Stimulated activated naive CD8-positive, alpha-beta T cell treated with anti-CD3 and anti-CD28 coated beads, Interleukin-15, Interleukin-2, amounts not matched to agents 100 U/mL and 50 U/mL, for 24 hours (primary cell): ENCODE measurements at regions not wholly inside any gene's neighbourhood (a gene's known extent, or its start where the extent isn't known, plus 50 kb on each side); places are given as distances from the start of the nearest gene placed in this dataset.
"Not testable (repeated sequence)": the region's sequence is repeated elsewhere in the genome, so short reads cannot be mapped to it uniquely, and the experiment has no call there.

Experiments used
- ATAC-seq: fragments of 150-1000 bp; cut with Tn5 transposase; one replicate; pipeline ENCODE4 v1.10.0; 2021
- DNase-seq: peaks from one replicate; pipeline ENCODE4 v3.0.0; 2021

DNA sequence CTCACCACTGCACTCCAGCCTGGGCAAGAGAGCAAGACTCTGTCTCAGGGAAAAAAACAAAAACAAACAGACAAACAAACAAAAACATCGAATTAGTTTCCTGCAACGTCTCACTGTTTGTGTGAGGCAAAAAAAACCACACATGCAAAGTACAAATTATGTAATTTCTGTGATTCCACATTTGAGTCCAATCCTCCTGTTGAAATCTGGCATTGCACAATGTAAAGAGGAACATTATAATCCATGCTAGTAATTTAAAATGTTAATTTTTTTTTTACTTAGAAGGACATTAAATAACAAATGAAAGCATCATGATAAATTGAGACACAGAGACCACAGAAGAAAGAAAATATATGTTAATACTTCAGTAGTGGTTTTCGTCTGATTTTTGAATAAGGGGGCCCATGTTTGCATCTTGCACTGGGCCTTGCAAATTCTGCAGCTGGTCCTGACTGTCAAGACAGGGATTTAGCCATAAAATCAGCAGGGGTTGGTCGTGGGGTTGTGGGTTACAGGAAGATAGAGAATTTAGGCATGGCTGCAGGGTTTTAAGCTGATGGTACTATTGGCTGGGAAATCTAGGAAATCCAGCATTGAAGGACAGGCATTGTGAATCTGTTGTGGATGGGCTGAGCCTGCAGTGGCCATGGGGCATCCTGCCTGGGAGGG lies 102.6 kb upstream of the ALDH3B2 start:
- ATAC-seq = no peak
- DNase-seq = no peak

DNA sequence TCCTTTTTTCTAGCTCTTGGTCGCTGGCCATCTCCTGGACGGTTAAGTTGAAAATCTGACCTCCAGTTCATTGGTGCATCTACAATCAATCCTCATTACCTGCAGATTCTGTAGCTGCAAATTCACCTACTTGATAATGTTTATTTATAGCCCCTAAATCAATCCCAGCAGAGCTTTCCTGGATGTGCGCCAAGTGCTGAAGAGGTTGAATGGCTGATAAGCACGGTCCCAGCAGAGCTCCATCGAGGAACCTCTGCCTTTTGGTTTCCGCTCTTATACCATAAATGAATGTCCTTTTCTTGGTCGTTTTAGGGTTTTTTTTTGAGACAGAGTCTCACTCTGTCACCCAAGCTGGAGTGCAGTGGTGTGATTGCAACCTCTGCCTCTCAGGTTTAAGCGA lies 99.8 kb upstream of the ALDH3B2 start:
- not testable (repeated sequence) for ATAC-seq, DNase-seq

DNA sequence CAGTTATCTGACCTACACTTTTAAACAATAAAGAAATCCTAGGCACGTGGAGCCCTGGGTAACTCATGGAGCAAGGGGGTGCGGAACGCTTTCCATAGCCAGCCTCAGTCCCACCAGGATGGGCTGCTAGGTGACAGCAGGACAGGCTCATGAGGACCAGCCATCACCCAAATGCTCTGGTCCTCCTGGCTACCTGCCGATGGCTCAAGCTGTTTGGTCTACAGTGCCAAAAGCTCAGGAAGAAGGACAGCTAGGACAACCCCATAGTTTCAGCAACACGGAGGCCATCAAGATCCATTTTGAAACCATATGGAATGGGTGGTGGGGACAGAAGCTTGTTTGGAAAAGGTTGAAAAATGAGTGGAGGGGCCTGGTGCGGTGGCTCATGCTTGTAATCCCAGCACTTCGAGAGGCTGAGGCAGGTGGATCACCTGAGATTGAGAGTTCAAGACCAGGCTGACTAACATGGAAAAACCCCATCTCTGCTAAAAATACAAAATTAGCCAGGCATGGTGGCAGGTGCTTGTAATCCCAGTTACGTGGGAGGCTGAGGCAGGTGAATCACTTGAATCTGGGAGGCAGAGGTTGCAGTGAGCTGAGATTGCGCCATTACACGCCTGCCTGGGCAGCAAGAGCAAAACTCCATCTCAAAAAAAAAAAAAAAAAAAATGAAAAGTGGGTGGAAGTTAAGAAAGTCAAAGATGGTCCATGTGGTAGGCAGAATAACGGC lies 93.7 kb upstream of the ALDH3B2 start:
- not testable (repeated sequence) for DNase-seq, ATAC-seq

DNA sequence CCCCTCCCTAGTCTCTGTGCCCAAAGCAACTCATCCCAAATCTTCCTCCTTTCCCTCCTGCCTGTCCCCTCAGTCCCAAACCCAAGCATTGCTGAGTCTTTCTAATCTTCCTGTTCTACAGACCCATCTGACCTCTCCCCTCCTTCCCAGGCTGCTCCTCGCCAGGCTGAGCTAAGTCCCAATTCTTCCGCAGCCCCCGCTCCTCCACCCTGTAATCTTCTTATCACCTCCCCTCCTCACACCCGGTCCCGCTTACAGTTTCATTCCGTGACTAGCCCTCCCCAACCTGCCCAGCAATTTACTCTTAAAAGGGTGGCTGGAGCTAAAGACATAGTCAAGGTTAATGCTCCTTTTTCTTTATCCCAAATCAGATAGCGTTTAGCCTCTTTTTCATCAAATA lies 86.8 kb upstream of the ALDH3B2 start:
- ATAC-seq, DNase-seq: not testable (repeated sequence)

DNA sequence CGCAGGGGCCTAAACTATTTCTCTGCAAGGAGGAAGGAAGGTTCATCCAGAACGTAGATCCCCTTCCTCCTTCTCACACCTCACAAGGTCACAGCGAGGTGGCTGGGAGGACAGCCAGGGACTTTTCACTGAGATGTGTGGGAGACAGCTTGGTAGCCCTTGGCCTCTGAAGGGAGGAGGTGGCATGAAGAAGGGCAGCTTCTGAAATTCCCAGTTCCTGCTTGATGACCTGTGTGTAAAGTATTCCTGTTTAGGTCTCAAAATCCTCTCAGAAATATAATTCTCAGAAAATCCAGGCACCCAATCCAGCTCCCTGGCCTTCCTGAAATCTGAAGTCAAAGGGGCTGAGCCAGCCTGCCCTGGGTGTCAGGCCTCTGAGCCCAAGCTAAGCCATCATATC lies 84.9 kb upstream of the ALDH3B2 start:
- ATAC-seq, DNase-seq: not testable (repeated sequence)

DNA sequence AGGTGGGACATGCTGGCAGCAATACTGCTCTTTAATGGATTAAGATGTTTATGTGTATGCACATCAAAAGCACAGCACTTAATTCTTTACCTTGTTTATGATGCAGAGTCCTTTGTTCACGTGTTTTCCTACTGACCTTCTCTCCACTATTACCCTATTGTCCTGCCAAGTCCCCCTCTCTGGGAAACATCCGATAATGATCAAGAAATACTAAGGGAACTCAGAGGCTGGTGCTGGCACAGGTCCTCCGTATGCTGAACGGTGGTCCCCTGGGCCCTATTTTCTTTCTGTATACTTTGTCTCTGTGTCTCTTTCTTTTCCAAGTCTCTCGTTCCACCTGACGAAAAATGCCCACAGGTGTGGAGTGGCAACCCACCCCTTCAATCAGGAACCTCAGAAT lies 84.0 kb upstream of the ALDH3B2 start:
- not testable (repeated sequence) for DNase-seq, ATAC-seq

DNA sequence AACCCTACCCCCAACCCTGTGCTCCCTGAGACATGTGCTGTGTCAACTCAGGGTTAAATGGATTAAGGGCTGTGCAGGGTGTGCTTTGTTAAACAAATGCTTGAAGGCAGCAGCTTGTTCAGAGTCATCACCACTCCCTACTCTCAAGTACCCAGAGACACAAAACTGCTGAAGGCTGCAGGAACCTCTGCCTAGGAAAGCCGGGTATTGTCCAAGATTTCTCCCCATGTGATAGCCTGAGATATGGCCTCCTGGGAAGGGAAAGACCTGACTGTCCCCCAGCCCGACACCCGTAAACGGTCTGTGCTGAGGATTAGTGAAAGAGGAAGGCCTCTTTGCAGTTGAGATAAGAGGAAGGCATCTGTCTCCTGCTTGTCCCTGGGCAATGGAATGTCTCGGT lies 83.6 kb upstream of the ALDH3B2 start:
- DNase-seq, ATAC-seq: not testable (repeated sequence)

DNA sequence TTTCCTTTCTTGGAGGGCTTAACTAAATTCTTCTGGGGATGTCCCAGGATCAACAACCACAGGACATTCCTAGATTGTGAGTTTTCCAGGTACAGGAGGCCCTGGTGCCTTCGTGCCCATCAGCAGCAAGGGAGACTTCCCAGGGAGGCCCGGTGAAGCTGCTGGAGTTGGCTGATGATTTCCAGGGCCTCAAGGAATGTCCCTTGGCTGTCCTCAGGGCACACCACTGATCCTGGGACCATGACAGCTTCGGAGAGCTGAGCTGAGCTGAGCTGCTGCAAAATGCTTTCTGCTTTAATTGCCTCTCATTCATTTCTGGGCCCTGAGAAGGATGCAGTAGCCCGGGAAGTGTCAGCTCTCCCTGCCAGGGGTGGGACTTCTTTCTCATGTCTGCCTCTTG lies 79.4 kb upstream of the ALDH3B2 start:
- not testable (repeated sequence) for ATAC-seq, DNase-seq

DNA sequence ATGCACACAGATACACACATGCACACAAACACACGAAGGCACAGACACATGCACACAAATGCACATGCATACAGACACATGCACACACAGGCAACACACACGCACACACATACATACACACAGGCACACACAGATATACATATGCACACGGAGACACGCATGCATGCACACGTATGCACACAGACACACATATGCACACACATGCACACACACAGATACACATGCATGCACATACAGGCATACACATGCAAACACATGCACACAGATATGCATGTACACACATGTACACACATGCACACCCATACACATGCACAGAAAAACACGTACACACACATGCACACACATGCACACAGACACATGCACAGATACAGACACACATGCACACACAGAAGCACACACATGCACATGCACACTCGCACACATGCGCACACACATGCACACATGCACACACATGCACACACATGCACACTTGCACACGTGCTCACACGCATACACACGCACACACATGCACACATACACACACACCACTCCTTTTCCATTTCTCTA lies 70.8 kb upstream of the ALDH3B2 start:
- ATAC-seq (no peak), DNase-seq (no peak)

DNA sequence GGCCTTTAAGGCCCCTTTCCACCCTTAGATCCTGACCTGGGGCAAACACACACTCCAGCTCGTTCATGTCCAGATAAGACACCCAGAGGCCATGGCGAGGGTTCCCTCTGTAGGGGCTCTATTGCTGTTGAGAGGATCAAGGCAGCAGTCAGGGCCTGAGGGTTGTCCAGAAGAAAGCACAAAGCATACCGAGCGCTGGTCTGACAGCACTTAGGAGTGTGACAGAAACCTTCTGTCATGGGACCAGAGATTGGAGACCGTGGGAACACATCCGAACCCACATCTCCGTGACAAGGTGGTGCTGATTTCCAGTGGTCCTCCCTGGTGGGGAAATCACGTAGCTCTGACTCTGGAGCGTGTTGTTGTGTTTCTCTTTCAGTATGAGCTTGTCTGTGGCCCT lies 69.8 kb upstream of the ALDH3B2 start:
- not testable (repeated sequence) for DNase-seq, ATAC-seq

DNA sequence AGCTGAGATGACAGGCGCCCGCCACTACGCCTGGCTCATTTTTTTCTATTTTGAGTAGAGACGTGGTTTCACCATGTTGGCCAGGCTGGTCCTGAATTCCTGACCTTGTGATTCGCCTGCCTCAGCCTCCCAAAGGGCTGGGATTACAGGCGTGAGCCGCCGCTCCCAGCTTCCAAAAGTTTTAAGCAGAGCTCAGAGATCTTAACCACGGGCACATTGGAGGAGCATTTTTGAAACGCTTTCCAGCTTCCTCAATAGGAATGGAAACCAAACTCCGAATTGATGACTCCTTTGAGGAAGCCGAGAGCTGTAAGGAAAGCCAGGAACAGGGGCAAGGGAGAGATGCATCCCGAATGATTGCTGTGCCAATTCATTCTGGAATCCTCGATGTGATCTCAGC lies 63.8 kb upstream of the ALDH3B2 start:
- ATAC-seq, DNase-seq: not testable (repeated sequence)

DNA sequence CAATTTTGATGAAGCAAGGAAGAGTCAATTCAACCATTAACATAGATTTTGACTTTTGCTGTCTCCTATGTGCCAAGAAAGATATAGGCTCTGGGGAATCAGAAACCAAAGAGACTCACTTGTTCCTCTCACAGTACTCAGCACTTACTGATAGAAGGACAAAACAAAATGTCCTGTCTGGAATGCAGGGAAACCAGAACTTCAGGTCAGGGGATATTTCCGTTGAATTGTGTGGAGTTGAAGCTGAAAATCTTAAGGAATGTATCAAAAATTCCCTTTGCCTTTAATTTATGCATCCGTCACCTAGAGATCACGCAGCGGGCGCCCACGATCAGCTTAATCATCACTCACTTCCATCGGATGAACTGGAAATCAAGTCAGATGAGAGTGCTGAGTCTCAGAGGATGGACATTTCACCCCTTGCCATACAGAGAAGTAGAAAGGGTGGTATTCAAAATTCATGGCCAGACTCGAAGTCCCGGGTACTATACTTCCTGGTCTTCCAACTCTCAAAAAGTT lies 63.2 kb upstream of the ALDH3B2 start:
- not testable (repeated sequence) for ATAC-seq, DNase-seq

DNA sequence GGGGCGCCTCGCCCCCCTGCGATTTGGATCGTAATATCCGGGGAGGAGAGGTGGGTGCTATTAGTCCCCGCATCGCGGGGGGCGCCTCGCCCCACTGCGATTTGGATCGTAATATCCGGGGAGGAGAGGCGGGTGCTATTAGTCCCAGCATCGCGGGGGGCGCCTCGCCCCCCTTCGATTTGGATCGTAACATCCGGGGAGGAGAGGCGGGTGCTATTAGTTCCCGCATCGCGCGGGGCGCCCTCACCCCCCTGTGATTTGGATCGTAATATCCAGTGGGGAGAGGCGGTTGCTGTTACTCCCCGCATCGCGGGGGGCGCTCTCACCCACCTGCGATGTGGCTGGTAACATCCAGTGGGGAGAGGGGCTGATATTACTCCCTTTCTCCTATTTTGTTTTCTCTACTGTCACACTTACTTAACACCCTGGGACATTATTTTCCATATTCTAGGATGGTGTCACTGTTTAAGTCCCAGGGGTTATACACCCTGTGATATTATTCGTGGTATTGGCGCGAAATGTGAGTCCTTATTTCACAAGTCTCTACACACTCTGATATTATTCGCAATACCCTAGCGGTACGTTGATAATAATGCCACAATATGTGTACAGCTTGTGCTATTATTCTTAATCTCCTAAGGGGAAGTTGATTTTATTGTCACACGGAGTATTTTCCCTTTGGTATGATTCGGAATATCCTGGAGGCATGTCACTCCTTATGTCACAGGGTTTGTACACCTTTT lies 57.8 kb upstream of the ALDH3B2 start:
- ATAC-seq (peak; percentile 83), DNase-seq (peak; percentile 61)

DNA sequence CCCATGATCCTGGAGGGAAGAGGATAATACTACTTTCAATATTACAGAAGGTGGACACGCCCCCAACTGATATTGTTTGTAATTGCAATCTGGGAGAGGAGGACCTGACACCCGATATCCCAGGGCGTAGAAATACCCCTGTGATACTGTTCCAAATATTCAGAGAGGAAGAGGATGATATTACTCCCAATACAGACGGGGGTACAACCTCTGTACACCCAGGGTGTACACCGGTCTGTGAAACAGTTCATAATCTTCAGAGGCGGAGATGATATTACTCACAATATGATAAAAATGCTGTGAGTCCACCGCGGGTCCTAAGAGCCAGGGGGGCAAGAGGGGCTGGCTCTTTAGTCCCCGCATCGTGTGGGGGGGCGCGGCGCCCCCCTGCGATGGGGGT lies 57.2 kb upstream of the ALDH3B2 start:
- DNase-seq (no peak), ATAC-seq (no peak)

DNA sequence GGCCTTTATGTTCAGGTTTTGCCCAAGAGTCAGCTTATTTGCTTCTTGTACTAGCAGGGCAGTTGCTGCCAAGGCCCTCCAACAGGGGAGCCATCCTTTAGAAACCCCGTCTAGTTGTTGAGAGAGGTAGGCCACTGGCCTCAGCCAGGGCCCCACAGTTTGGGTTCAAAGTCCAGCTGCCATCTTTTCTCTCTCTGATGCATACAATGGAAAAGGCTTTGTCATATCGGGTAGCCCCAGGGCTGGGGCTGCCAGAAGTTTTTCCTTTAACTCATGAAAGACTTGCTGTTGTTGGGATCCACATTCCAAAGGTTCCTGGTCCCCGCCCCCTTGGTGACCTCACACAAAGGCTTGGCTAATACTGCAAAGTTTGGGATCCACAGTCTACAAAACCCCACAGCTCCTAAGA lies 53.7 kb upstream of the ALDH3B2 start:
- not testable (repeated sequence) for DNase-seq, ATAC-seq

DNA sequence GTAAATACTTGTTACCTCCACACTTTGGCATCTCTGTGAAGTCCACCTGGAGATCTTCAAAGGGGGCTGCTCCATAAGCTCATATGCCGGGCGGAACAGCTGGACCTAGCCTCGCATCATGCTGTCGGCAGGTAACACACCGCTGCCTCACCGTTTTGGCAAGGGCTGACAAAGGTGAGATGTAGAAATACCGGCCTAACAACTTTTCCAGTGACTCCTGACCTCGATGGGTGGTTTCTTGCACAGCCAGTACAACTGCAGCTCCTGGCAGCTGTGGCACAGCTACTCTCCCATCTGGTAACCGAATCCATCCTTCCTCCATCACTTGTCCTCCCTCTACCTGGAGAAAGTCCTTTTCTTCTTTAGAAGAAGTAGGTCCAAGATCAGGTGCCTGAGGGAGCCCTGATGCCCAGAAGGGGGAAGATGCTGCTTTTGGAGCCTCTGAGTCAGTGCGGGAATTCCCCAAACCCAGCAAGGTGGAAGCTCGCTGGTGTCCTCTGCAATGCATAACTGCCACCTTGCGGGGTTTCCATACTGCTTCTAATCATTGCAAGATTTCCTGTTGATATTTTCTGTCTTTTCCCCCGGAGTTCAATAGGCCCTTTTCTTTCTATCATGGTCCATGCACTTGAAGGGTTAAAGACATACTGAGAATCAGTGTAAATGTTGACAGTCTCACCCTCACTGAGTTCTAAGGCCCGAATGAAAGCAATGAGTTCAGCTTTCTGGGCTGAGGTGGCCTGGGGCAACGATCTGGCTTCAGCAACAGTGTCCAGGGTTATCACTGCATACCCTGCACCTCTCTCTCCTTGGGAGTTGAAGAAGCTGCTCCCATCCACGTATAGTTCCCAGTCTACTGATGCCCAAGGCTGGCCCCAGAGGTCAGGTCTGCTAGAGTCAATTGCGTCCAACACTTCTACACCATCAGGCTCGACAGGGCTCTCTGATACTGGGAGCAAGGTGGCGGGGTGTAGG lies 52.9 kb upstream of the ALDH3B2 start:
- ATAC-seq = not testable (repeated sequence)
- peak; percentile 68 for DNase-seq
